ENCODE measurements at regions not wholly inside any gene's neighbourhood (a gene's known extent, or its start where the extent isn't known, plus 50 kb on each side); places are given as distances from the start of the nearest gene placed in this dataset.

GRCh38 chr22:48592066-48592345 lies 1235.7 kb downstream of the BRD1 start:
- H3K4me1 ChIP-seq (ENCODE audit: insufficient read depth) = no peaks in the 10 kb centered on the region
- no peaks in the 10 kb centered on the region for H3F3A ChIP-seq (replicated peaks; ENCODE audit: low read depth)
- Mint-ChIP-seq H3K9me3 (no peaks in the 10 kb centered on the region; the same call in 2 of the 3 replicates), H3K4me3 (no peak overlapping the region), H3K4me1 (no peaks in the 10 kb centered on the region), H3K27me3 (ENCODE audit: insufficient read depth, low read depth, poor library complexity) (peaks cover 3% of the 10 kb centered on the region), H3K36me3 (ENCODE audit: low read depth) (peaks cover 2% of the 10 kb centered on the region; the same call in 1 of the 3 replicates), H3K27ac (no peak overlapping the region)
- H2AFZ ChIP-seq = no peak overlapping the region
- no peak for DNase-seq (ENCODE audit: low spot score)
- H4K20me1 ChIP-seq (replicated peaks; ENCODE audit: insufficient read depth) = no peaks in the 10 kb centered on the region
- no peaks in the 10 kb centered on the region for H3K27me3 ChIP-seq (ENCODE audit: insufficient read depth)
- no peaks in the 10 kb centered on the region for H3K79me2 ChIP-seq (replicated peaks; ENCODE audit: insufficient read depth)
- H3K4me2 ChIP-seq = no peak overlapping the region
- no peak for ATAC-seq
- no peaks in the 10 kb centered on the region for H3K9me2 ChIP-seq (ENCODE audit: insufficient read depth)
- H3K27ac ChIP-seq (ENCODE audit: low read depth) = no peak overlapping the region
- H3K4me3 ChIP-seq = no peak overlapping the region
- H3K36me3 ChIP-seq (ENCODE audit: insufficient read depth) = no peaks in the 10 kb centered on the region
- TF ChIP-seq, protein P1, sequence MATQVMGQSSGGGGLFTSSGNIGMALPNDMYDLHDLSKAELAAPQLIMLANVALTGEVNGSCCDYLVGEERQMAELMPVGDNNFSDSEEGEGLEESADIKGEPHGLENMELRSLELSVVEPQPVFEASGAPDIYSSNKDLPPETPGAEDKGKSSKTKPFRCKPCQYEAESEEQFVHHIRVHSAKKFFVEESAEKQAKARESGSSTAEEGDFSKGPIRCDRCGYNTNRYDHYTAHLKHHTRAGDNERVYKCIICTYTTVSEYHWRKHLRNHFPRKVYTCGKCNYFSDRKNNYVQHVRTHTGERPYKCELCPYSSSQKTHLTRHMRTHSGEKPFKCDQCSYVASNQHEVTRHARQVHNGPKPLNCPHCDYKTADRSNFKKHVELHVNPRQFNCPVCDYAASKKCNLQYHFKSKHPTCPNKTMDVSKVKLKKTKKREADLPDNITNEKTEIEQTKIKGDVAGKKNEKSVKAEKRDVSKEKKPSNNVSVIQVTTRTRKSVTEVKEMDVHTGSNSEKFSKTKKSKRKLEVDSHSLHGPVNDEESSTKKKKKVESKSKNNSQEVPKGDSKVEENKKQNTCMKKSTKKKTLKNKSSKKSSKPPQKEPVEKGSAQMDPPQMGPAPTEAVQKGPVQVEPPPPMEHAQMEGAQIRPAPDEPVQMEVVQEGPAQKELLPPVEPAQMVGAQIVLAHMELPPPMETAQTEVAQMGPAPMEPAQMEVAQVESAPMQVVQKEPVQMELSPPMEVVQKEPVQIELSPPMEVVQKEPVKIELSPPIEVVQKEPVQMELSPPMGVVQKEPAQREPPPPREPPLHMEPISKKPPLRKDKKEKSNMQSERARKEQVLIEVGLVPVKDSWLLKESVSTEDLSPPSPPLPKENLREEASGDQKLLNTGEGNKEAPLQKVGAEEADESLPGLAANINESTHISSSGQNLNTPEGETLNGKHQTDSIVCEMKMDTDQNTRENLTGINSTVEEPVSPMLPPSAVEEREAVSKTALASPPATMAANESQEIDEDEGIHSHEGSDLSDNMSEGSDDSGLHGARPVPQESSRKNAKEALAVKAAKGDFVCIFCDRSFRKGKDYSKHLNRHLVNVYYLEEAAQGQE (IDR thresholded peaks at IDR 0.05; ENCODE audit: unreplicated experiment) = no peak
- no peak for TF ChIP-seq CREB1 (CRISPR knock-in tag; IDR thresholded peaks at IDR 0.05; ENCODE audit: low read depth)
- TF ChIP-seq, protein P2, sequence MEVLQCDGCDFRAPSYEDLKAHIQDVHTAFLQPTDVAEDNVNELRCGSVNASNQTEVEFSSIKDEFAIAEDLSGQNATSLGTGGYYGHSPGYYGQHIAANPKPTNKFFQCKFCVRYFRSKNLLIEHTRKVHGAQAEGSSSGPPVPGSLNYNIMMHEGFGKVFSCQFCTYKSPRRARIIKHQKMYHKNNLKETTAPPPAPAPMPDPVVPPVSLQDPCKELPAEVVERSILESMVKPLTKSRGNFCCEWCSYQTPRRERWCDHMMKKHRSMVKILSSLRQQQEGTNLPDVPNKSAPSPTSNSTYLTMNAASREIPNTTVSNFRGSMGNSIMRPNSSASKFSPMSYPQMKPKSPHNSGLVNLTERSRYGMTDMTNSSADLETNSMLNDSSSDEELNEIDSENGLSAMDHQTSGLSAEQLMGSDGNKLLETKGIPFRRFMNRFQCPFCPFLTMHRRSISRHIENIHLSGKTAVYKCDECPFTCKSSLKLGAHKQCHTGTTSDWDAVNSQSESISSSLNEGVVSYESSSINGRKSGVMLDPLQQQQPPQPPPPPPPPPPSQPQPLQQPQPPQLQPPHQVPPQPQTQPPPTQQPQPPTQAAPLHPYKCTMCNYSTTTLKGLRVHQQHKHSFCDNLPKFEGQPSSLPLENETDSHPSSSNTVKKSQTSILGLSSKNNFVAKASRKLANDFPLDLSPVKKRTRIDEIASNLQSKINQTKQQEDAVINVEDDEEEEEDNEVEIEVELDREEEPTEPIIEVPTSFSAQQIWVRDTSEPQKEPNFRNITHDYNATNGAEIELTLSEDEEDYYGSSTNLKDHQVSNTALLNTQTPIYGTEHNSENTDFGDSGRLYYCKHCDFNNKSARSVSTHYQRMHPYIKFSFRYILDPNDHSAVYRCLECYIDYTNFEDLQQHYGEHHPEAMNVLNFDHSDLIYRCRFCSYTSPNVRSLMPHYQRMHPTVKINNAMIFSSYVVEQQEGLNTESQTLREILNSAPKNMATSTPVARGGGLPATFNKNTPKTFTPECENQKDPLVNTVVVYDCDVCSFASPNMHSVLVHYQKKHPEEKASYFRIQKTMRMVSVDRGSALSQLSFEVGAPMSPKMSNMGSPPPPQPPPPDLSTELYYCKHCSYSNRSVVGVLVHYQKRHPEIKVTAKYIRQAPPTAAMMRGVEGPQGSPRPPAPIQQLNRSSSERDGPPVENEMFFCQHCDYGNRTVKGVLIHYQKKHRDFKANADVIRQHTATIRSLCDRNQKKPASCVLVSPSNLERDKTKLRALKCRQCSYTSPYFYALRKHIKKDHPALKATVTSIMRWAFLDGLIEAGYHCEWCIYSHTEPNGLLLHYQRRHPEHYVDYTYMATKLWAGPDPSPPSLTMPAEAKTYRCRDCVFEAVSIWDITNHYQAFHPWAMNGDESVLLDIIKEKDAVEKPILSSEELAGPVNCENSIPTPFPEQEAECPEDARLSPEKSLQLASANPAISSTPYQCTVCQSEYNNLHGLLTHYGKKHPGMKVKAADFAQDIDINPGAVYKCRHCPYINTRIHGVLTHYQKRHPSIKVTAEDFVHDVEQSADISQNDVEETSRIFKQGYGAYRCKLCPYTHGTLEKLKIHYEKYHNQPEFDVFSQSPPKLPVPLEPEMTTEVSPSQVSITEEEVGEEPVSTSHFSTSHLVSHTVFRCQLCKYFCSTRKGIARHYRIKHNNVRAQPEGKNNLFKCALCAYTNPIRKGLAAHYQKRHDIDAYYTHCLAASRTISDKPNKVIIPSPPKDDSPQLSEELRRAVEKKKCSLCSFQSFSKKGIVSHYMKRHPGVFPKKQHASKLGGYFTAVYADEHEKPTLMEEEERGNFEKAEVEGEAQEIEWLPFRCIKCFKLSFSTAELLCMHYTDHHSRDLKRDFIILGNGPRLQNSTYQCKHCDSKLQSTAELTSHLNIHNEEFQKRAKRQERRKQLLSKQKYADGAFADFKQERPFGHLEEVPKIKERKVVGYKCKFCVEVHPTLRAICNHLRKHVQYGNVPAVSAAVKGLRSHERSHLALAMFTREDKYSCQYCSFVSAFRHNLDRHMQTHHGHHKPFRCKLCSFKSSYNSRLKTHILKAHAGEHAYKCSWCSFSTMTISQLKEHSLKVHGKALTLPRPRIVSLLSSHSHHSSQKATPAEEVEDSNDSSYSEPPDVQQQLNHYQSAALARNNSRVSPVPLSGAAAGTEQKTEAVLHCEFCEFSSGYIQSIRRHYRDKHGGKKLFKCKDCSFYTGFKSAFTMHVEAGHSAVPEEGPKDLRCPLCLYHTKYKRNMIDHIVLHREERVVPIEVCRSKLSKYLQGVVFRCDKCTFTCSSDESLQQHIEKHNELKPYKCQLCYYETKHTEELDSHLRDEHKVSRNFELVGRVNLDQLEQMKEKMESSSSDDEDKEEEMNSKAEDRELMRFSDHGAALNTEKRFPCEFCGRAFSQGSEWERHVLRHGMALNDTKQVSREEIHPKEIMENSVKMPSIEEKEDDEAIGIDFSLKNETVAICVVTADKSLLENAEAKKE (CRISPR knock-in tag; IDR thresholded peaks at IDR 0.05) = no peak
- TF ChIP-seq ZNF331 (CRISPR knock-in tag; IDR thresholded peaks at IDR 0.05; ENCODE audit: low read depth) = no peak
- no peak for TF ChIP-seq EZH2 (IDR thresholded peaks at IDR 0.05; ENCODE audit: low read depth, unreplicated experiment)
- TF ChIP-seq CTCF (conservative IDR thresholded peaks at IDR 0.05; ENCODE audit: low read depth in 2 of 2) = no peak
- no peak for TF ChIP-seq POLR2AphosphoS5 (IDR thresholded peaks at IDR 0.05; ENCODE audit: low read depth)

Measured in GM23338 (cell line).